ENCODE measurements at regions not wholly inside any gene's neighbourhood (a gene's known extent, or its start where the extent isn't known, plus 50 kb on each side); places are given as distances from the start of the nearest gene placed in this dataset.

GRCh38 chr1:96995351-96995750 lies 273.8 kb downstream of the PTBP2 start:
- H2BK15ac ChIP-seq (ENCODE audit: low read depth, low read length) = no peak overlapping the region
- no peak overlapping the region for H3K56ac ChIP-seq (ENCODE audit: insufficient read length, low read depth, low read length)
- H3T11ph ChIP-seq (ENCODE audit: low read length) = no peak overlapping the region
- no peak overlapping the region for H4K91ac ChIP-seq (ENCODE audit: insufficient read length, low read depth, low read length)
- no peak overlapping the region for H3K4ac ChIP-seq (ENCODE audit: low read depth, low read length)
- no peak overlapping the region for H3K4me2 ChIP-seq (ENCODE audit: insufficient read depth, insufficient read length, low read length)
- H3K27me3 ChIP-seq (ENCODE audit: insufficient read depth, low read length) = no peaks in the 10 kb centered on the region
- no peak for DNase-seq
- H2AK5ac ChIP-seq (ENCODE audit: insufficient read length, low read length) = no peak overlapping the region
- H3K9me3 ChIP-seq (ENCODE audit: control insufficient read depth, low read depth, low read length) = no peaks in the 10 kb centered on the region
- H3K9ac ChIP-seq (ENCODE audit: extremely low read depth, insufficient read length, low read length) = no peak overlapping the region
- no peak overlapping the region for H2BK120ac ChIP-seq (ENCODE audit: low read depth, low read length, poor library complexity, severe bottlenecking)
- Mint-ChIP-seq H3K4me3 (no peak overlapping the region), H3K36me3 (ENCODE audit: insufficient read depth in 1 of 3, low read depth in 3 of 3) (no peaks in the 10 kb centered on the region), H3K27ac (no peak overlapping the region), H3K4me1 (0 out of 4 replicates have a peak, but pooled peaks cover 0 to under 1% of the 10 kb centered on the region in 2 experiments), H3K9me3 (no peaks in the 10 kb centered on the region), H3K27me3 (ENCODE audit: low read depth) (no peaks in the 10 kb centered on the region)
- no peak overlapping the region for H3K27ac ChIP-seq (ENCODE audit: insufficient read length, low read depth, low read length)
- no peaks in the 10 kb centered on the region for H3K79me1 ChIP-seq (ENCODE audit: insufficient read depth, low read depth, low read length, poor library complexity, severe bottlenecking)
- H4K5ac ChIP-seq (ENCODE audit: insufficient read length, low read depth, low read length) = no peak overlapping the region
- H2BK20ac ChIP-seq (ENCODE audit: low read depth, low read length, poor library complexity, severe bottlenecking) = no peak overlapping the region
- no peak for TF ChIP-seq CTCF (conservative IDR thresholded peaks at IDR 0.05)
- H3K4me1 ChIP-seq (ENCODE audit: insufficient read depth, low read length) = no peaks in the 10 kb centered on the region
- H3K79me2 ChIP-seq (ENCODE audit: insufficient read depth, low read length) = no peaks in the 10 kb centered on the region
- no peak overlapping the region for H4K8ac ChIP-seq (replicated peaks; ENCODE audit: insufficient read length, low read depth, low read length)
- H4K20me1 ChIP-seq (ENCODE audit: control insufficient read depth, insufficient read depth, insufficient read length) = no peaks in the 10 kb centered on the region
- no peak overlapping the region for H2BK5ac ChIP-seq (ENCODE audit: insufficient read length, low read length)
- no peak overlapping the region for H3K23ac ChIP-seq (ENCODE audit: insufficient read length, low read depth, low read length)
- no CpG with 5 or more reads among the region's 3 CpGs for WGBS (ENCODE audit: extremely low coverage, insufficient read length, low lambda C conversion rate)
- no peak overlapping the region for H3K14ac ChIP-seq (ENCODE audit: insufficient read depth, low read length)
- H3K23me2 ChIP-seq (ENCODE audit: insufficient read length, low read depth, low read length, poor library complexity, severe bottlenecking) = no peaks in the 10 kb centered on the region
- H2BK12ac ChIP-seq (ENCODE audit: insufficient read length, low read depth, low read length) = no peak overlapping the region
- no peak overlapping the region for H2AFZ ChIP-seq (ENCODE audit: low read length)
- no peak overlapping the region for H3K18ac ChIP-seq (ENCODE audit: insufficient read length, low read depth, low read length)

Measured in H9 (cell line).